Lower lobe of right lung (tissue), 2 donors: ENCODE measurements at regions not wholly inside any gene's neighbourhood (a gene's known extent, or its start where the extent isn't known, plus 50 kb on each side); places are given as distances from the start of the nearest gene placed in this dataset.

Source experiments
- ATAC-seq, 2 donors: fragments of 200-7000 bp; cut with Tn5 transposase; one replicate each; pipeline ENCODE4 v1.9.1; 2020 to 2022; ENCODE audit warnings: mild to moderate bottlenecking in 2 of 2, moderate library complexity in 2 of 2
- DNase-seq: peaks from one replicate; pipeline ENCODE4 v3.0.0-alpha.2; 2020
- H3K27ac ChIP-seq: fragments of 200-600 bp; one replicate; pipeline ENCODE4 v1.8.0; 2022
- H3K27me3 ChIP-seq: fragments of 200-600 bp; one replicate; pipeline ENCODE4 v1.8.0; 2022; ENCODE audit warnings: low read depth
- H3K36me3 ChIP-seq: fragments of 200-600 bp; one replicate; pipeline ENCODE4 v1.8.0; 2022; ENCODE audit warnings: mild to moderate bottlenecking
- H3K4me1 ChIP-seq: fragments of 200-600 bp; one replicate; pipeline ENCODE4 v1.8.0; 2022
- H3K4me3 ChIP-seq: fragments of 200-600 bp; one replicate; pipeline ENCODE4 v1.8.0; 2022; ENCODE audit warnings: mild to moderate bottlenecking
- H3K9me3 ChIP-seq: fragments of 200-600 bp; one replicate; pipeline ENCODE4 v1.8.0; 2022
- CTCF ChIP-seq: fragments of 200-600 bp; IDR thresholded peaks from one replicate; pipeline ENCODE4 v1.8.0; 2022; ENCODE audit warnings: antibody characterized with exemption, mild to moderate bottlenecking
- intact Hi-C: fragments of 100-400 bp; cut with DNase I; formaldehyde crosslinking; loops from one replicate; pipeline ENCODE4 v1.11.0; 2022
- donor health status: DM: no; HTN: yes; CAD: no; lungs with severe emphysema.

GRCh38 chr17:77381731-77382130 is 241.0 kb downstream of the SEC14L1 start:
- H3K27me3 ChIP-seq = no peaks in the 10 kb centered on the region
- TF ChIP-seq CTCF = no peak
- no peaks in the 10 kb centered on the region for H3K9me3 ChIP-seq
- intact Hi-C loops = no loop called here
- no peak for ATAC-seq
- H3K4me3 ChIP-seq = no peak overlapping the region
- peaks cover 95% of the 10 kb centered on the region for H3K4me1 ChIP-seq
- no peaks in the 10 kb centered on the region for H3K36me3 ChIP-seq
- no peak for DNase-seq
- H3K27ac ChIP-seq = no peak overlapping the region

GRCh38 chr17:77382356-77382911 is 241.7 kb downstream of the SEC14L1 start:
- ATAC-seq (no peak), DNase-seq (no peak)
- Histone ChIP-seq H3K4me3 (no peak overlapping the region), H3K36me3 (no peaks in the 10 kb centered on the region), H3K27me3 (no peaks in the 10 kb centered on the region), H3K9me3 (no peaks in the 10 kb centered on the region), H3K4me1 (peaks cover 95% of the 10 kb centered on the region), H3K27ac (peak overlapping the region; percentile 53)
- TF ChIP-seq CTCF = no peak
- intact Hi-C loops = no loop called here

GRCh38 chr17:77382966-77383612 is 242.3 kb downstream of the SEC14L1 start:
- no peak for TF ChIP-seq CTCF
- Histone ChIP-seq H3K27me3 (no peaks in the 10 kb centered on the region), H3K4me1 (peaks cover 95% of the 10 kb centered on the region), H3K4me3 (no peak overlapping the region), H3K36me3 (no peaks in the 10 kb centered on the region), H3K27ac (peak overlapping the region; percentile 67), H3K9me3 (no peaks in the 10 kb centered on the region)
- DNase-seq (no peak), ATAC-seq (peak in 1 of 2 donors; percentile 4)
- intact Hi-C loops = no loop called here

GRCh38 chr17:77383613-77384608 is 243.1 kb downstream of the SEC14L1 start:
- peak; percentile 16 to 33 for ATAC-seq
- H3K36me3 ChIP-seq = no peaks in the 10 kb centered on the region
- H3K27ac ChIP-seq = peak overlapping the region; percentile 67
- no peaks in the 10 kb centered on the region for H3K9me3 ChIP-seq
- H3K4me3 ChIP-seq = no peak overlapping the region
- H3K27me3 ChIP-seq = no peaks in the 10 kb centered on the region
- peak; percentile 66 for DNase-seq
- H3K4me1 ChIP-seq = peaks cover 95% of the 10 kb centered on the region
- TF ChIP-seq CTCF = no peak
- intact Hi-C loops = no loop called here

GRCh38 chr17:77385750-77386501 is 245.2 kb downstream of the SEC14L1 start:
- Histone ChIP-seq H3K36me3 (no peaks in the 10 kb centered on the region), H3K9me3 (no peaks in the 10 kb centered on the region), H3K27me3 (no peaks in the 10 kb centered on the region), H3K27ac (peak overlapping the region; percentile 77), H3K4me3 (no peak overlapping the region), H3K4me1 (peaks cover 95% of the 10 kb centered on the region)
- intact Hi-C loops = no loop called here
- ATAC-seq (peak; percentile 29 to 50), DNase-seq (peak; percentile 73)
- TF ChIP-seq CTCF = no peak
